ENCODE measurements at regions not wholly inside any gene's neighbourhood (a gene's known extent, or its start where the extent isn't known, plus 50 kb on each side); places are given as distances from the start of the nearest gene placed in this dataset.

DNA sequence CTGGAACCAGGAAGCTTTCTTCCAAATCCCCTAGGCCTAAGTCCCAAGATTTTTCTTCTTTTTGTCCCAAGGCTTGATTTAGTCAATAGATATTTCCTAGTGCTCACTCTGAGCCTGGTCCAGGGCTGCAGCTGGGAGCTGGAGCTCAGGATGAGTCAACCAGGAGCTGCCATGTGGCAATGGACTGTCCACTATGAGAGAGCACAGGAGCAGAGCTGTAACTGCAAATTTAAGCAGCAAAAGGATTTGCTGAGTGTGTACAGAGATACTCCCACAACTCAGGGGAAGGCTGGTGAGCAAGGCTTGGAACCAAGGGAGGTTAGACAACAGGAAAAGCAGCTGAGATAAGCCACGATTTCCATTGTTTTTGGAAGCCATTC is 92.1 kb upstream of the CXCL12 start:
- no peak for DNase-seq

- DNase-seq = no peak
Observed at GRCh38 chr10:44478040-44478439, 93.1 kb upstream of the CXCL12 start.

DNA sequence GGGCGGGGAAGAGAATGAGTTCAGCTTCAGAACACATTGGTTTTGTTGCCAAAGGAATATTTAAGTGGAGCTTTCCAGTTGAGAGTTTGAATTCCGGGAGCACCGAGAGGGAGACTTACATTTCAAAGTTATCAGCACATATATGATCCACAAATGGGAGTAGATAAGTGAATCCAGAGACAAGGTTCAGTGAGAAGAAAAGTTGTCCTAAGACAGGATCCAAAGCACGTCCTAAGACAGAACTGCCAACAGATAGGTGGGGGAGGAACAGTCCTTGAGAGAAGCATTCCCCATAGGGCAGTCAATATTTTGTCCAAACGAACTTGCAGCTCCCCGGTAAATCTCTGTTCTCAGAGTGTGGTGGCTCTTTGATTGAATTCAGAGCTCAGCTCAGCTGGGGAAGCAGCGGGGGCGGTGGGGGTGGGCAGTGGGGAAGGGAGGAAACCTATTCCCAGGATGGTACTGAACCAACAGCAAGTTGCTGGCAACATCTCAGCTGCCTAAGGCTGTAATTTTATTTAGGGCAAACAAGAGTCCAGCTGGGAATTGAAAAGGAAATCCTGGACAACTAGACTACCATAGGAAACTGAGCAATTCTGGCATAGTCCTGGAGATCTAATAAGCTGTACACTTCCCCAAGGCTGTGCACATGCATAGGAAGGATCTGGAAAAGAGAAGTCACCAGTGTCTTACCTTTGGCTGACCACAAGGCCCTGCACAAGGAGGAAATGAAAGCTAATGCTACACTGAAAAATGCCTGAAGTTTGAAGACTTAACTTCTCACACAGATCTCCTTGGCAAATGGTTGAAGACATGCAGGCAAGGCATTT is 94.2 kb upstream of the CXCL12 start:
- DNase-seq = no peak

DNA sequence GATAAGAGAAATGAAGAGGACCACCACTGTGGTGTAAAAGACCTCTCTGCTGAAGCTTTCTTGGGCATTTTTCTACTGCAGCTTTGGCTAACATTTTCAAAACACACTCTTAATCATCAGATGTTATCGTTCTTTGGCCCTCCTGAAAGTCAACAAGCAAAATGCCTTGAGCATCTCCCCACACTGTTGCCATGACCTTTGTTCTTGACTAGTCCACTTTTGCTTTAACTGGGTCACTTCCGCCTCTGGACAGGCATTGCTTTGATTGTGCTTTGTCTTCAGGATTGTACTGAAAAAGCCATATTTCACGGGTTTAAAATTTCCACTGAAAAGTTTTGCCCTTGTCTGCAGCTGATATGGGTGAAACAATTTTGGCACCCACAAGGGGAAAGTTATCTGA is 107.8 kb upstream of the CXCL12 start:
- DNase-seq = no peak

DNA sequence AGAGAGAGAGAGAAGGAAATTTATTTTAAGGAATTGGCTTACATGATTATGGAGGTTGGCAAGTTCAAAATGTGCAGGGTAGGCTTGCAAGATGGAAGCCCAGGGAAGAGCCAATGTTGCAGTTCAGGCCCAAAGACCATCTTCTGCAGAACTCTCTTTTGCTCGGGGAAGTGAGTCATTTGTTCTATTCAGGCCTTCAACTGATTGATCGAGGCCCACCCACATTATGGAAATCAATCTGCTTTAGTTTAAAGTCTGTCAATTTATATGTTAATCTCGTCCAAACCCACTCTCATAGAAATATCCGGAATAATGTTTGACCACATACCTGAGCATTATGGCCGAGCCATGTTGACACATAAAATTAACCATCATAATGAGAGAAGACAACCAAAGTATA is 113.3 kb upstream of the CXCL12 start:
- no peak for DNase-seq

DNA sequence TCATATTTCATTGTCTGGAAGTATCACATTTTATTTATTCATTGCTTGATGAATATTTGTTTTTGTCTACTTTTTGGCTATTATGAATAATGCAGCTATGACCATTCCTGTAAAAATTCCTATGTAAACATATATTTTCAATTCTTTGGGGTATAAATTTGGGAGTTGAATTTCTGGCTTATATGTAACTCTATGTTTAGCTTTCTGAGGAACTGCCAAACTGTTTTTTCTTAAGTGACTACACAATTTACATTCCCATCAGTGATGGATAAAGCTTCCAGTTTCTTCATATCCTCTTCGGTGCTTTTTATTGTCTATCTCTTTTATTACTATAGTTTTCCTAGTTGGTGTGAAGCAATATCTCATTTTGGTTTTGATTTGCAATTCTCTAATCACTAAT is 115.6 kb upstream of the CXCL12 start:
- no peak for DNase-seq

- DNase-seq = no peak
Observed at GRCh38 chr10:44506386-44506785, 121.5 kb upstream of the CXCL12 start.

DNA sequence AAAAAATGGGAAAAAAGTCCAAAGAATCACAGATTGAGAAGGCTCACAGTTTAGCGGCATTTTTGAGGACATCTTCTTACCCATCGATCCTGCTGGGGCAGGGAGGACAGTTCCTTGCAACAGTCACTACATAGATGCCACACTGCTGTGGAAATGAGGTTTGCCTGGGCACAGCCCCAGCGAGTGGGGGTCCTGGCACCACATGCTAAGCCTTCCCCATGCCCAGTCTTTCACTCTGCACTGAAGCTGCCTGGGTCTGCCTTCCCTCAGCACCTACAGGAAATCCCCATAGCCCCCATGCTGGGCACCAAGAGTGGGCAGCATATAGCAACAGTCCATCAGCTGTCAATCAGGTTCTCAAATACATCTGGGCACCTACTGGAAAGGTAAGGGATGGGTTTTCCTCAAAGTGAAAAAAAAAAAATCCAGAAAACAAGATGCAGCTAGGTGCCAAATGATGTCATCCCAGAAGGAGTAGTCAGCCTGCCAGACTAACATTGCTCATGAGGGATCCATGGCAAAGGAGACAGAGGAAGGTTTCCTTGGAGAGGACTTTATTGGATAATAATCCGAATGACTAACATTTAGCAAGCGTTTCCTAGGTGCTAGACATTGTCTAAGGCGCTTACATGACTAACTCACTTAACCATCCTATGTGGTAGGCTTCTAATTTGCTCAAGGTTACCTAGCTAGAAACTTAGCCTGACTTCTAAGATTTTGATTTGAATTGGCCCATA is 125.7 kb upstream of the CXCL12 start:
- no peak for DNase-seq

DNA sequence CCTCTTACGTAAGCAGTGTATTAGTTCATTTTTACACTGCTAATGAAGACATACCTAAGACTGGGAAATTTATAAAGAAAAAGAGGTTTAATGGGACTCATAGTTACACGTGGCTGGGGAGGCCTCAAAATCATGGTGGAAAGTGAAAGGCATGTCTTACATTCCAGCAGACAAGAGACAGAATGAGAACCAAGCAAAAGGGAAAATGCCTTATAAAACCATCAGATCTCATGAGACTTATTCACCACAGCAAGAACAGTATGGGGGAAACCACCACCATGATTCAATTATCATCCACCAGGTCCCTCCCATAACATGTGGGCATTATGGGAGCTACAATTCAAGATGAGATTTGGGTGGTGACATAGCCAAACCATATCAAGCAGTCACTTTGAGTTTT is 126.3 kb upstream of the CXCL12 start:
- no peak for DNase-seq

- DNase-seq = no peak
Observed at GRCh38 chr10:44511601-44512000, 126.7 kb upstream of the CXCL12 start.

DNA sequence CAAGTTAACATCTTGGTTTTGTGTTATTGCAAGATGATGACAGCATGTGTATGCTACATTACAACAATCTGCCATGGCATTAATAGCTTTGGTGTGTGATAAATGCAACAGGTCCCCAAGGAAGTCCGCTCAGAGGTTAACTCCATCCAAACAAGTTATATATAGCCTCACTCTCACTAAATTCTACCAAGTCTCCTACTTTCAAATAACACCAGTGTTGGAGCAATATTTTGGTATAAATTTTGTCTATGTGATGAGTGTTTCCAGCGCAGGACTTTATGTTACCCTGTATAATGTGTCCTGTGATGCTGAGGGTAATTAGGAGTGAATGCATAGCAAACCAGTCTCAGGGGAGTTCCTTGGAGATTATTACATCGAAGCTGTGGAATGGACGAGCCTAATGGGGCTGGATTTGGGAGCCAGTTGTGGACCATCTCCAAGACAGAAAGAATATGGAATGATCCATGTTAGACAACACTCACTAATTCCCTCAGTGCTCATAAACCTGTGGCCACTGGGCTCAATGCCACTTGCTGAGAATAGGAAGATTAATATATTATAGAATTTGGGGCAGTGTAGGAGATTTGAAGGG is 127.6 kb upstream of the CXCL12 start:
- no peak for DNase-seq

- DNase-seq = no peak
Observed at GRCh38 chr10:44513591-44513990, 128.7 kb upstream of the CXCL12 start.

- no peak for DNase-seq
Observed at GRCh38 chr10:44516891-44517290, 132.0 kb upstream of the CXCL12 start.

GRCh38 chr10:44517635-44518034 is 132.7 kb upstream of the CXCL12 start:
- no peak for DNase-seq

DNA sequence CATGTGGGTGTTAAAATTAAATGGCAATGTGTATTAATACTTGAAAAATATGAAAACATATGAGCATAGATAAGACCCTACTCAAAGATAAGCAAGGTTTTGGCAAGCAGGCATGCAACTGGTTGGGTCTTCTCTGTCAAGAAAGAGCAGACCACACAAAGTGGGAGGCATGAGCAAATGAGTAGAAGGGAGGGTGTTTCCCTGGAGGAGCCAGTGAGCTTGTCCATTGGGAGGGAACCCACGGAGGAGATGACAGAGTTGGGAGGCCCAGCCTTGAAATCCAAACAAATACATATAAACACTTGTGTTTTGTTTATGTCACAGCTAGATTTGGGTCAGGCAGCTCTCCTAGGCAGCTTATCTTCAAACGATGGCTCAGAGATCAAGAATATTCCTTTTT is 134.5 kb upstream of the CXCL12 start:
- DNase-seq = no peak

DNA sequence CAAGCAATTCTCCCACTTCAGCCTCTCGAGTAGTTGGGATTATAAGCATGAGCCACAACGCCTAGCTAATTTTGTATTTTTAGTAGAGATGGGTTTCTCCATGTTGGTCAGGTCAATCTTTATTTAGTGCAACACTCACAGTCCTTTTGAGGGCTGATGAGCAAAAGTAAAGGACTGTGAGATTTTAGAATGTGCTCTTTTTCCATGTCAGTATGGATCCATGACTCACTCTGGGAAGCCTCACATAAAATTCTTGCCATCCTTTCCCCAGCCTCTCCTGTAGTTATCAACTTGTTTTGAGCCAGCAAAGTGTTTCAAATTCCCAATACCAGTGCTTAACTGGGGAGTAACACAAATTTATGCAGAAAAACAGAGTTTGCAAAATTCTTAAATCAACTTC is 135.8 kb upstream of the CXCL12 start:
- no peak for DNase-seq

DNA sequence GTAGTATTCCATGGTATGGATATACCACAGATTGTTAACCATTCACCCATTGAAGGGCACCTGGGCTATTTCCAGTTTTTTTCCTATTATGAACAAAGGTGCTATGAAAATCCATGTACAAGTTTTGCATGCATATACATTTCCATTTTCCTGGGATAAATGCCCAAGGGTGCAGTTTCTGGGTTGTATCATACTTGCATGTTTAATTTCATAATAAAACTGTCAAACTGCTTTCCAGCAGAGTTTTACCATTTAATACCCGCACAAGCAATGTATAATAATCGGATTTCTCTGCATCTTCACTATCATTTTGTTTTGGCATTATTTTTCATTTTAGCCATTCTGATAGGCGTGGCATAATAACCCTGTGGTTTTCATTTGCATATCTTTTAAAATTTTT is 154.3 kb upstream of the CXCL12 start:
- no peak for DNase-seq

- no peak for DNase-seq
Observed at GRCh38 chr10:44552726-44553125, 167.8 kb upstream of the CXCL12 start.

DNA sequence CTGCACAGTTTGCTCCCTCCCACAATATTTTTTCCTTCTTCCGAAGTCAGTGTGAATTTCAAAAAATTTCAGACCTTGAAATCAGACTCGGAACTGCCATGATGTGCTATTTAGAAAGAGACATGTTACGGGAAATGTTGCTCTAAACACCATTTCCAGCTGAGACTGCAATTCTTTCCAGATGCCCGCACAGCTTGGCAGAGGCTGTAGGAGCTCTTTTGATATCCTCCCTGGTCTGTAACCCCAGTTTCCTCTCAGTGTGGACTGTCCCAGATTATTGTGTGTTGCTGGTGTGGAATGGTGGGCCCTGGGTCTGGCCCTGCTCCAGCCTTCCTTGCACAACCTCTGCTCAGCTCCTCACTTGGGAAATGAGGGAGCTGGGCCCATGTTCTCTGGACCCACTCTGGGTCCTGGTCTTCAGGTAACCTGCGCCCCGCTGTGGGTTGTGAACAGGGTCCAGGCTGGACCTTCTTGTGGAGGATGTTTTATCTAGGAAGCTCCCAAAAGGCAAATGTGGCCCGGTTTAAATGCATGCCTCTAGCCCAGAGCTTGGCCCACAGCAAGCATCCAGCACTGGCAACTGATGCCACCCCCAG is 172.8 kb upstream of the CXCL12 start:
- DNase-seq = no peak

GRCh38 chr10:44558521-44558920 is 173.6 kb upstream of the CXCL12 start:
- DNase-seq = no peak

DNA sequence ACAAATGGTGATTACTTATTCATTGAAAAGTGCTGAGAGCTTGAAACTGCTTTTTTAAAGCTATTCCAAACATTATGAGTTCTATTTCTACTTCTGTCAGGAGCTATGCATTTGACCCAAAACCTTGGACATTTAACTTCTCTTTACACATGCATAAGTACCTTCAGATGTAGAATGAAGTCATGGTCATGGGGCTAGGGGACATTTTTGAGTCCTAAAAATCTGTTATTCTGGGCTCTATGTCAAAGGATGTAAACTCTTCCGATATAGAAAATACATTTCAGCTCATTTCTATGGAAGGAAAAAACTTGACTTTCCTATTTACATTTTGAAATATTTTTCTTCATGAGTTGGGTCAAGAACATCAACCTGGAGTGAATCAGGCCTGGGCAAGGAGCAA is 179.5 kb upstream of the CXCL12 start:
- no peak for DNase-seq

DNA sequence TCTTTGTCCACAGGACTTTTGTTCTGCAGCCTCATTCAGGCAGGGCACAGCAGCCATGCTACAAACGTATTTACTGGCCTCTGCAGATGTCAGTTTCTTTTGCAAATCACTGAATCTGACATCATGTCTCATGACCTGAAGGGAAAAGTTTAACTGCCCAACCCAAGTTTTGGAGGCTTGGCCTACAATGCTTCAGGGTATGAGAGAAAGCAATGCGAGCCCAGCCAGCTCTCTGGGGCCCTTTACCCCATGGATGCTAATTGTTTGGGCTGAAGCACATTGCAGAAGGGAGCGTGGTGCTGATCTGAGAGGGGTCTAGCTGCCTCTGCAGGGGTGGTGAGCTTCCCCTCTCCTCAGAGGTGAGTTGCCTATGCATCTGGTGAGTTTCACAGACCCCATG is 179.9 kb upstream of the CXCL12 start:
- DNase-seq = no peak

DNA sequence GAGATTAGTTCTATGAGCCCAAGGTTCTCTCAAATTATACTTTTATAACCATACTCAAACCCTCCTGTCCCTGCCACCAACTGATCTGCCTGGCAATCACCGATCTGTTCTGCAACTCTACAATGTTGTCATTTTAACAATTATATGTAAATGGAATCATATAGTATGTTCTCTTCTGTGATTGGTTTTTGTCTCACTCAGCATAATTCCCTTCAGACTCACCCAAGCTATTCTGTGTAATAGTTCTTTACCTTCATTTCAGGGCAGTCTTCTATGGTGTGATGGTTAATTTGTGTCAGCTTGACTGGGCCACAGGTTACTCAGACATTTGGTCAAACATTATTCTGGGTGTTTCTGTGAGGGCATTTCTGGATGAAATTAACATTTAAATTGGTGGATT is 181.9 kb upstream of the CXCL12 start:
- DNase-seq = no peak

DNA sequence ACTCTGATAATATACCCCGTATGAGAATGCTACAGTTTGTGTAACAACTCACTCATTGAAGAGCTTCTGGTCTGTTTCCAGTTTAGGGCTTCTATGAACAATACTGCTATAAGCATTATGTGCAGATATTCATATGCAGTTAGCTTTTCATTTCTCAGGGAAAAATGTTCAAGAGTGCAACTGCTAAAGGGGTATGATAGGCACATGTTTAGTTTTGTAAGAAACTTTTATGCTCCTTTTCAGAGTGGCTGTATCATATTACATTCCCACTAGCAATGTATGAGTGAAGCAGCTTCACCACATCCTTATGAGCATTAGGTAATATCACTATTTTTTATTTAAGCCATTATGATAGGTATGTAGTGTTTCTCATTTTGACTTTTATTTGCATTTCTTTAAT is 182.6 kb upstream of the CXCL12 start:
- DNase-seq = no peak
